Left ventricle myocardium superior (tissue), 1 donor: ENCODE measurements at regions not wholly inside any gene's neighbourhood (a gene's known extent, or its start where the extent isn't known, plus 50 kb on each side); places are given as distances from the start of the nearest gene placed in this dataset.

ENCODE experiments used
- ATAC-seq: fragments of 200-7000 bp; cut with Tn5 transposase; one replicate; pipeline ENCODE4 v1.9.1; 2020; ENCODE audit warnings: mild to moderate bottlenecking, moderate library complexity
- DNase-seq: peaks from one replicate; pipeline ENCODE4 v3.0.0-alpha.2; 2020
- intact Hi-C: fragments of 100-400 bp; cut with micrococcal nuclease; formaldehyde crosslinking; loops from one replicate; pipeline ENCODE4 v1.11.0; 2022
- donor health status: DM: no; HTN: yes; CAD: no; lungs with severe emphysema.

DNA sequence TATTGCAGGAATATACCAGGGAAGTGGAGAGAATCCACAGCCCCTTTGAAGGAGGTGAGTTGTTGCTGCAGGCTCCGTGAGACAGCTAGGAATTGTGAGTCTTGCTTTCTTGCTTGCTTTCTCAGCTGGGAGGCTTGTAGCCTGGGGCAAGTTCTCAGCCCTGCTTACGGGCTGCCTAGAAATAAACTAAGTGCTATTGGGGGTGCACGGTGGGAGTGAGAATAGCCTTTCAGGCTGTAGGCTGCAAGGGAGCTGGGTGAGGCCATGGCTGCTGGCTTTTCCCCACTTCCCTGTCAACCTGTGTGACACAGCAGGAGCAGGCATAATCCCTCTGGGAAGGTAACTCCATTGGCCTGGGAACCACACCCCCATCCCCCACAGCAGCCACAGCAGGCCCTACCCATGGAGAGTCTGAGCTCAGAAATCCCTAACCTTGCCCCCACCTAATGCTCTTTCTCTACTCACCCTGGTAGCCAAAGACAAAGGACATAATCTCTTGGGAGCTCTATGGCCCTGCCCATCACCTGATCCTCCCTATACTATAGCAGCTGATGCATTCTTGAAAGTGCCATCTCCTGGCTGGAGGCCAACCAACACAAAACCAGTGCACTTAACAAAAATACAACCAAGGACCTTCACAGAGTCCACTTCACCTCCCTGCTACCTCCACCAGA is 113.0 kb downstream of the MMRN1 start:
- intact Hi-C loops: no loop called here
- ATAC-seq (no peak), DNase-seq (no peak)

- DNase-seq (no peak), ATAC-seq (no peak)
- intact Hi-C loops: no loop called here
These were observed 114.3 kb upstream of the CCSER1 start for GRCh38 chr4:90012918-90013317.

DNA sequence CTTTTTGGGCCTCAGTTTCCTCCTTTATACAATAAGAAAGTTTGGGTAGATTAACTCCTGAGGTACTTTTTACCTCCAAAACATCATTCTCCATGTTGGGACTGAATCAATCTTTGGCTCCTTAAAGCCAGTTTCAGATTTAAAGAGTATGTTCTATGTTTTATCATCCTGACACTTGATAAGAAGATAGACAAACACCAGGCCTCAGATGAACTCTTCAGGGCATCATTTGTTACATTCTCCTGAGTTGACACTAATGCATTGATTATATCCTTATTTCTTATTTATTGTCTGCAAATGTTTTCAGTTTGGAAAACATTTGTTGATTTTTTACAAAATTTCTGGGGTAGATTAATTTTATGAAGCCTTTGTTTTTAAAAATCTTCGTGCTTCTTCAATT is 102.7 kb upstream of the CCSER1 start:
- intact Hi-C loops: loop anchor here (10.0 kb wide), 1 partner anchor 270 kb away; no protein-coding TSS in a partner anchor
- DNase-seq: no peak
- no peak for ATAC-seq

DNA sequence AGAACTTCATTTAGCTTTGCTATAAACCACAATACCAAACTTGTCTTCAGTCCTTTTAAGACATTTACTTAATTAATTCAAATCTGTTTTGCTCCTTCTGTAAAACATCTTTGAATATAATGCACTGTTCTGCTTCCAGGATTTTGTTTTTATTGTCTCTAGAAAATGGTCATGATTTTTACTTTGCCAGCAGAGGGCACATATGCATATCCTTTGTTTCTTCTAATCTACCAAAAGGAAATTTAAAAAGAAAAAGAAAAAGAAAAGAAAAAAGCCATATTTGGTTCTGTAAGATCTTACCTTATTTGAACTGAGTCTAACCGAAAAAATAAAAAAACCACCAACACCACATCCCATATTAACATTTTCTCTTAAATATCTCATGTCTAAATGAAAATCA is 101.9 kb upstream of the CCSER1 start:
- DNase-seq: no peak
- intact Hi-C loops: loop anchor here (10.0 kb wide), 1 partner anchor 270 kb away; no protein-coding TSS in a partner anchor
- no peak for ATAC-seq

- DNase-seq: no peak
- no peak for ATAC-seq
- intact Hi-C loops: loop anchor here (10.0 kb wide), 1 partner anchor 267 kb away; no protein-coding TSS in a partner anchor
These were observed 99.6 kb upstream of the CCSER1 start for GRCh38 chr4:90027565-90027964.

DNA sequence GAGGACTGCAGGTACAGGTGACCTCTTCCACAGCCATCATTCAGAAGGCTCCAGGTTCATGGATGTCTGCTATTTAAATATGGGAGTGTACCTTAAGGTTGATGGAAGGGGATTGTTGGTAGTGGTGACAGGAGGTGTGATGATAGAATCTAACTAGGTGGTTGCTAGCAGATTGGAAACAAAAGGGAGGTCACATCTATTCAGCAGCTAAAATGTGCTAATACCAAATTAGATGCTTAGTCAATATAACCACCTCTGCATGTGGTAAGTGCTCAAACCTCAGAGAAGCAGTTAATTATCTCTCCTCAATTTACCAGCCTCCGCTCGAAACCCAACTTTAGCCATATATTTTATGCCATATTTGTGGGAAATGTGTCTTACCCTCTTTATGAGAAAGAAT is 98.7 kb upstream of the CCSER1 start:
- ATAC-seq (no peak), DNase-seq (no peak)
- intact Hi-C loops: loop anchor here (10.0 kb wide), 1 partner anchor 266 kb away; no protein-coding TSS in a partner anchor

DNA sequence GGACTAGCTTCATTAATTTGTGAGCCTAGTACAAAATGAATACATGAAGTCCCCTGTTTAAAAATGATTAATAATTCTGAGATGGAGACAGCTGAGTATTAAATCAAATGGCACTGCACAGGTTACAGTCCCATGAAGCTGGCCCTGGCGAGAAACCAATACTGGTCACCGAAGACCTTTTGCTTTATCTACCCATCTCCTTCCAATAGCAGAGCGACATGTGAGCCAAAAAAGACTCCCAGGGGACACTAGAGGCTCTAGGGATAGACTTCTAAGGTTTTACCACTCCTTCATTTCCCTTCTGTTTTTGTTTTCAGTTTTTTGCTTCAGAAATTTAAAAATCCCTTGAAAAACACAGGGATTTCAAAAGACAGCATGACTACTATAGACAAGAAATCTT is 97.0 kb upstream of the CCSER1 start:
- intact Hi-C loops: no loop called here
- ATAC-seq (no peak), DNase-seq (no peak)

DNA sequence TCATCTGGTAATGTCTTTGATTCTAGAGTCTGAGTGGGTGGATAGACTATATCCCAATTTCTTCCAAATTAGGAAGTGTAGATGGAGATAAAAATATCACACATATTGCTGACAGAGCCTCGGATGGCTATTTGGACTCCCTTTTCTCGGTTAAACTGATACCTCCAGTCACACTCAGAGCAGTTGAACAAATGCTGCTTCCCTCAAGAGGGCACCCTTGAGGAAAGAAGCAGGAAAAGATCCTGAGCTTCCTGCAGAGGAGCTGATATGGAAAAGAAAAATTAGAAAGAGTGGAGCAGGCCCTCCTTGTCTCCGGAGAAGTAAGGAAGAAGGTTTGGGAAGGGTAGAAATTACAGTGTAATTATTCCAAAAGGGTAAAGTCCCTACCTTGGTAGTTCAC is 96.2 kb upstream of the CCSER1 start:
- intact Hi-C loops: no loop called here
- DNase-seq (no peak), ATAC-seq (no peak)

GRCh38 chr4:90039122-90039521 is 88.1 kb upstream of the CCSER1 start:
- DNase-seq (no peak), ATAC-seq (no peak)
- intact Hi-C loops: no loop called here

DNA sequence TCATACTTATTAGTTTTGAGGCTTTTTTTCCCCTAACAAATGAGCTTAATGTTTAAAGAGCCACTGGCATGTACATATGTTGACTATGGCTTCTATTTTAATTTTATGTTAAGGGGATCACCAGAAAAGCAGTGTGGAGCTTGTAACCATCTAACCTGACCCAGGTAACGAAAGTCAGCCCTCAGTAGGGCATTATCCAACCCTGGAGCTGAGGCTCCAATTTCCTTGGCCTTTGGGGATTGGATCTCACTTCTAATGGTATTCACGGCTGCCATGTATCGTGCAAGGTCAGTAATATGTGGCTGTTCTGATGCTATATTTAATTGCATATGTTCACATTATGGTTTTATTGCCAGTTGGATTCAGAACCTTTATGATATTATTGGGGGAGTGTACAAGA is 75.2 kb upstream of the CCSER1 start:
- intact Hi-C loops: no loop called here
- ATAC-seq (no peak), DNase-seq (no peak)

DNA sequence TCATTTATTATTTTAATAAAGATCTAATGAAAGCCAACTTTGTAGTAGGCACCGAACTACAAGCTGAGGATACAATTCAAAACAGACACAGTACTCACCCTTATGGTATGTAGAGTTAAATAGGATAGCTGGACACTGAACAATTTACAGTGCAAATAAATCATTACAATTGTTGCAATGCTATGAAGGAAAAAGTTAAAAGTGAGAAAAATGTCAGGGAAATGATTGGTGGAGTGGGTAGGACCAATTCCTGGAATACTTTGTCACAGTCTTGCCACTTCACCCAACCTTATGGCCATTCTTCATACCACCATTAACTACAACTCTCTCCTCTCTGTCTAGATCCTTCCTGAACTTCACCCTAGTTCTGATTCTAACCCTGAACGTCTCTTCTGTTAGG is 70.1 kb upstream of the CCSER1 start:
- intact Hi-C loops: no loop called here
- ATAC-seq (no peak), DNase-seq (no peak)

- intact Hi-C loops: no loop called here
- DNase-seq (no peak), ATAC-seq (no peak)
These were observed 67.2 kb upstream of the CCSER1 start for GRCh38 chr4:90060039-90060438.

DNA sequence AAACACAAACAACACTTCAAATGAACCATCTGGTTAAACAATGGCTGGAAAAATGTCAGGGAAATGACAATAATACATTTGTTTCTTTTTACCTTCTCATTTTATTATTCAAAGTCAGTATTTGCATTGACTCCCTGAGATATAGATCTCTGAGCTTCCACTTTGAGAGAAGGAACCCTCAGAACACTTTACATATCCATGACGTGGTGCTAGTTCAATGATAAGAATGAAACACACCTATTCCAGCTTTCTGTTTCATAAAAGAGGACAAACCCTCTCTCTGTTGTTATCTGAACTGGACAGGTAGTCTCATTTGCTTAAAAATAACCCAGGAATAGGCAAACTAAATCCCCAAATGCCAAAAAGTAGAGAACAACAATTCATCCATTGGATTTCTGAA is 65.3 kb upstream of the CCSER1 start:
- DNase-seq (no peak), ATAC-seq (no peak)

GRCh38 chr4:90064196-90064595 is 63.0 kb upstream of the CCSER1 start:
- ATAC-seq (no peak), DNase-seq (no peak)
- intact Hi-C loops: no loop called here

More for the DNA sequence above, 65.3 kb upstream of the CCSER1 start:
- intact Hi-C loops: no loop called here

DNA sequence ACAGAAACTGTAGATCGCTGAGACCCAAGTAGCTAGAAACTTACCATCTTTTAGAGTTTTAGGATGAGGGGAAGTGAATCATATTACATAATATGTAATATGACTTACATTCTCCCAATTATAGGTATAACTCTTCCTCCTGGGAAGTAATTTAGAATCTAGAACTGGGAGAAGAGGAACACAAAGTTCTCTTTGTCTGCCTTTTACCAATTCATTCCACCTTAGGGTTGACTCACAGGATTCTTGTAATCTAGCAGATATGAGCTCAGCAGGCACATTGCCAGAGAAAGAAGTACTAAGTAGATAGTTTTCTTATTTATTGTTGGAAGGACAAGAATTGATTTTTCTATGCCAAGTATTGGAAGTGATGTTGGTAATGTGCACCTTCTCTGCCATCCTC is 58.0 kb upstream of the CCSER1 start:
- ATAC-seq (no peak), DNase-seq (no peak)
- intact Hi-C loops: no loop called here

DNA sequence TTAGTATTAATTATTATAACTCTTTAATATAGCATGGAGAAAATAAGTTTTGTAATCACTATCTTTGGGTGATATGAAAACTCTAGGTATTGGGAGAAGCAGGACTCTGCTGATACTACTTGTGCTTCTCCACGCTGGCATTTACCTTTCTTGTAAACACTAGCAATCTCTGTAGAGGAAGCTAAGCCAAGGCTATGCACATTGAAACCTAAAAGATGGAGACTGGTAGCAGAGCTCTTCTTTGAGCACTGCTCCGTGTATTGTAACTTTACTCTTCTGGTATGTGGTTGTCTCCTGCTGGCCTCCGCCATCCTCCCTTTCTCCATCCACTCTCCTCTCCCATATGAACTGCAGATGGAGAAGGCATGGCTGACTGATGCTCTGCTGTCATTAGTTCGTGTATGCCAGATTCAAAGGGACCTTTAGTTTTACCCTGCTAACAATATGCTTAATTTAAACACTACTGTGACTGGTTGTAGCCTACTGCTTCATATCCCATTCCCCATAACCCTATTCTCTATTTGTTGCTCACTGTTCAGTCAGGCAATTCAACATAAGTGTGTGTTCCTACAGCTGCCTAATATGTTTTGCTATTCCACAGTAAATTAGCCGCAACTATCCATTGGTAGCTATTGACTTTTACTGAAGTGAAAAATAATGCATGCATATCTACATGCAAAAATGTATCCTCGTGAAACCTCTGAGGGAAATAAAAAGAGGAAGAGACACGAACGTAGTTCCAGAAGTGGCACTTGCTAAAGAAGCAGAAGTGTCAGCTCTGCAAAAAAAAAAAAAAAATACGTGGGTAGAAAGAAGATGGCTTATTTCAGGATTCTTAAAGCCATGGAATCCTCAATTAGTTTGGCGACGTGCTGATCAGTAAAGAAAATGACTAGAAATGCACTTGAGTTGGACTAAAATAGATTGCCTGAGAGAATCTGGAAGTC is 55.6 kb upstream of the CCSER1 start:
- intact Hi-C loops: no loop called here
- DNase-seq (no peak), ATAC-seq (no peak)

GRCh38 chr4:90074322-90074886 is 52.8 kb upstream of the CCSER1 start:
- intact Hi-C loops: no loop called here
- no peak for DNase-seq
- no peak for ATAC-seq
